ENCODE measurements at regions not wholly inside any gene's neighbourhood (a gene's known extent, or its start where the extent isn't known, plus 50 kb on each side); places are given as distances from the start of the nearest gene placed in this dataset.
"Not testable (repeated sequence)": the region's sequence is repeated elsewhere in the genome, so short reads cannot be mapped to it uniquely, and the experiment has no call there.

GRCh38 chr5:100011160-100011559 lies 524.0 kb upstream of the FAM174A start:
- CTCF ChIA-PET; H3K4me3 ChIP-seq (ENCODE audit: low read depth in 2 of 2, low read length in 1 of 2); H4K20me1 ChIP-seq (ENCODE audit: insufficient read depth); H3K9me2 ChIP-seq; H3K27me3 ChIP-seq (ENCODE audit: insufficient read depth); H3K9me3 ChIP-seq; H3K9ac ChIP-seq; H3K4me2 ChIP-seq; H3K27ac ChIP-seq (ENCODE audit: low read depth in 2 of 2, low read length in 1 of 2); DNase-seq; H3K79me2 ChIP-seq (ENCODE audit: insufficient read depth); H3K36me3 ChIP-seq (replicated peaks in 1 of 2; ENCODE audit: control insufficient read depth in 1 of 2, insufficient read depth in 2 of 2, low read length in 1 of 2); H3F3A ChIP-seq (replicated peaks; ENCODE audit: insufficient read depth); H2AFZ ChIP-seq (ENCODE audit: low read depth); H3K4me1 ChIP-seq (ENCODE audit: control insufficient read depth in 1 of 2, insufficient read depth in 2 of 2, low read depth in 1 of 2, low read length in 1 of 2); POLR2A ChIA-PET: not testable (repeated sequence)
- 13% methylated on average over 9 of the region's 10 CpGs for WGBS (ENCODE audit: low lambda C conversion rate)

GRCh38 chr5:100004969-100005368 lies 530.2 kb upstream of the FAM174A start:
- Histone ChIP-seq H3K36me3 (replicated peaks in 1 of 2; ENCODE audit: control insufficient read depth in 1 of 2, insufficient read depth in 2 of 2, low read length in 1 of 2) (no peaks in the 10 kb centered on the region), H3K27ac (ENCODE audit: low read depth in 2 of 2, low read length in 1 of 2) (no peak overlapping the region), H4K20me1 (ENCODE audit: insufficient read depth) (no peaks in the 10 kb centered on the region), H3K9me2 (no peaks in the 10 kb centered on the region), H3K79me2 (ENCODE audit: insufficient read depth) (no peaks in the 10 kb centered on the region), H3K27me3 (ENCODE audit: insufficient read depth) (no peaks in the 10 kb centered on the region), H2AFZ (ENCODE audit: low read depth) (no peak overlapping the region), H3K4me3 (ENCODE audit: low read depth in 2 of 2, low read length in 1 of 2) (no peak overlapping the region), H3F3A (replicated peaks; ENCODE audit: insufficient read depth) (no peaks in the 10 kb centered on the region), H3K4me2 (no peak overlapping the region), H3K9me3 (no peaks in the 10 kb centered on the region), H3K4me1 (ENCODE audit: control insufficient read depth in 1 of 2, insufficient read depth in 2 of 2, low read depth in 1 of 2, low read length in 1 of 2) (no peaks in the 10 kb centered on the region), H3K9ac (no peak overlapping the region)
- ChIA-PET CTCF (no interaction called here), POLR2A (no interaction called here)
- TF ChIP-seq TCF12 (IDR thresholded peaks at IDR 0.05) (no peak), RAD21 (IDR thresholded peaks at IDR 0.05; ENCODE audit: low read length) (no peak), REST (IDR thresholded peaks at IDR 0.05; ENCODE audit: low read depth, low read length) (no peak), USF2 (IDR thresholded peaks at IDR 0.05; ENCODE audit: borderline replicate concordance, low read depth, low read length) (no peak), YY1 (IDR thresholded peaks at IDR 0.05; ENCODE audit: low read depth) (no peak), MXI1 (IDR thresholded peaks at IDR 0.05; ENCODE audit: low read depth, low read length) (no peak), RFX5 (IDR thresholded peaks at IDR 0.05; ENCODE audit: low read length) (no peak), GATA2 (CRISPR knock-in tag; IDR thresholded peaks at IDR 0.05) (no peak), CTCF (IDR thresholded peaks at IDR 0.05) (no peak), EZH2phosphoT487 (IDR thresholded peaks at IDR 0.05; ENCODE audit: borderline replicate concordance, low read depth) (no peak), MAX (IDR thresholded peaks at IDR 0.05; ENCODE audit: low read depth) (no peak), RCOR1 (IDR thresholded peaks at IDR 0.05; ENCODE audit: low read length) (no peak), RXRA (IDR thresholded peaks at IDR 0.05; ENCODE audit: borderline replicate concordance, low read depth) (no peak), PBX3 (IDR thresholded peaks at IDR 0.05) (no peak), SMC3 (IDR thresholded peaks at IDR 0.05; ENCODE audit: low read depth, low read length) (no peak), IRF3 (IDR thresholded peaks at IDR 0.05; ENCODE audit: low read depth, low read length) (no peak), POLR2AphosphoS5 (IDR thresholded peaks at IDR 0.05; ENCODE audit: low read depth, low read length) (no peak), NFIC (IDR thresholded peaks at IDR 0.05; ENCODE audit: borderline replicate concordance) (no peak), TEAD4 (IDR thresholded peaks at IDR 0.05; ENCODE audit: borderline replicate concordance, insufficient read depth) (no peak)
- no peak for DNase-seq

All from SK-N-SH (cell line).